ENCODE measurements at regions not wholly inside any gene's neighbourhood (a gene's known extent, or its start where the extent isn't known, plus 50 kb on each side); places are given as distances from the start of the nearest gene placed in this dataset.

- DNase-seq (ENCODE audit: low read depth) = no peak
- no peak overlapping the region for H3K4me3 ChIP-seq (ENCODE audit: low read depth, low read length)
- TF ChIP-seq, protein P1, sequence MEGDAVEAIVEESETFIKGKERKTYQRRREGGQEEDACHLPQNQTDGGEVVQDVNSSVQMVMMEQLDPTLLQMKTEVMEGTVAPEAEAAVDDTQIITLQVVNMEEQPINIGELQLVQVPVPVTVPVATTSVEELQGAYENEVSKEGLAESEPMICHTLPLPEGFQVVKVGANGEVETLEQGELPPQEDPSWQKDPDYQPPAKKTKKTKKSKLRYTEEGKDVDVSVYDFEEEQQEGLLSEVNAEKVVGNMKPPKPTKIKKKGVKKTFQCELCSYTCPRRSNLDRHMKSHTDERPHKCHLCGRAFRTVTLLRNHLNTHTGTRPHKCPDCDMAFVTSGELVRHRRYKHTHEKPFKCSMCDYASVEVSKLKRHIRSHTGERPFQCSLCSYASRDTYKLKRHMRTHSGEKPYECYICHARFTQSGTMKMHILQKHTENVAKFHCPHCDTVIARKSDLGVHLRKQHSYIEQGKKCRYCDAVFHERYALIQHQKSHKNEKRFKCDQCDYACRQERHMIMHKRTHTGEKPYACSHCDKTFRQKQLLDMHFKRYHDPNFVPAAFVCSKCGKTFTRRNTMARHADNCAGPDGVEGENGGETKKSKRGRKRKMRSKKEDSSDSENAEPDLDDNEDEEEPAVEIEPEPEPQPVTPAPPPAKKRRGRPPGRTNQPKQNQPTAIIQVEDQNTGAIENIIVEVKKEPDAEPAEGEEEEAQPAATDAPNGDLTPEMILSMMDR (IDR thresholded peaks at IDR 0.05; ENCODE audit: low read depth, low read length, missing control alignments) = no peak
Observed at GRCh38 chr3:15976524-15976923, 178.7 kb upstream of the ANKRD28 start.

- no peak for DNase-seq (ENCODE audit: low read depth)
- TF ChIP-seq, protein P1 (IDR thresholded peaks at IDR 0.05; ENCODE audit: low read depth, low read length, missing control alignments) = no peak
- H3K4me3 ChIP-seq (ENCODE audit: low read depth, low read length) = no peak overlapping the region
Observed at GRCh38 chr3:15977090-15977489, 179.3 kb upstream of the ANKRD28 start.

- no peak for DNase-seq (ENCODE audit: low read depth)
- no peak overlapping the region for H3K4me3 ChIP-seq (ENCODE audit: low read depth, low read length)
- TF ChIP-seq, protein P1 (IDR thresholded peaks at IDR 0.05; ENCODE audit: low read depth, low read length, missing control alignments) = no peak
Observed at GRCh38 chr3:15977598-15978232, 179.9 kb upstream of the ANKRD28 start.

DNA sequence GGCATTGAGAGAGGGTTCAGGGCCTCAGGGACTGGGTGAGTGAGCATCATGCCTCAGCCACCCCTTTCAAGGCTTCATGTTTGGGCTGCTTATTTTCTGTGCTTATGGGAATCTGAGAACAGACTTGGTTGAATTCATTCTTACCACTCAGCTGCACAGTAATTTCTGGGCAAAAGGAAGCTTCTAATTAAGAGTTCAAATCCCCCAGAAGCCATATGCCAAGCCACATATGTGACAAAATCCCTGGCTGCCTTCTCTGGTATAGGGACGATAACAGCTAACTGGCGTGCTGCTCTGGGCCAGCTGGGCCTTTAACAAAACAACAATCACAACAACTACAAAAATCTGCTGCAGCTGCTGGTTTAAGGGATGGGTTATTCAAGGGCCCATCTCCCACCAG is 181.0 kb upstream of the ANKRD28 start:
- TF ChIP-seq, protein P1 (IDR thresholded peaks at IDR 0.05; ENCODE audit: low read depth, low read length, missing control alignments) = no peak
- no peak overlapping the region for H3K4me3 ChIP-seq (ENCODE audit: low read depth, low read length)
- no peak for DNase-seq (ENCODE audit: low read depth)

GRCh38 chr3:15979495-15979894 is 181.7 kb upstream of the ANKRD28 start:
- no peak overlapping the region for H3K4me3 ChIP-seq (ENCODE audit: low read depth, low read length)
- TF ChIP-seq, protein P1 (IDR thresholded peaks at IDR 0.05; ENCODE audit: low read depth, low read length, missing control alignments) = no peak
- DNase-seq (ENCODE audit: low read depth) = no peak

DNA sequence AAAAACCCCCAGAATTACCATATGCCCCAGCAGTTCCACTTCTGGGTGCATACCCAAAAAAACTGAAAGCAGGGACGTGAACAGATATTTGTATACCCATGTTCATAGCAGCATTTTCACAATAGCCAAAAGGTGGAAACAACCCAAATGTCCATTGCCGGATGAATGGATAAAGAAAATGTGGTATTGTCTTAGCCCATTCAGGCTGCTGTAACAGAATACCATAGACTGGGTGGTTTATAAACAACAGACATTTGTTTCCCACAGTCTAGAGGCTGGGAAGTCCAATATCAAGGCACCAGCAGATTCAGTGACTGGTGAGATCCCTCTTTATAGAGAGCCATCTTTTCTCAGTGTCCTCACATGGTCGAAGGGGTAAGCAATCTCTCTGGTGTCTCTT is 182.1 kb upstream of the ANKRD28 start:
- TF ChIP-seq, protein P1 (IDR thresholded peaks at IDR 0.05; ENCODE audit: low read depth, low read length, missing control alignments) = no peak
- DNase-seq (ENCODE audit: low read depth) = no peak
- H3K4me3 ChIP-seq (ENCODE audit: low read depth, low read length) = no peak overlapping the region

GRCh38 chr3:15982243-15982642 is 184.5 kb upstream of the ANKRD28 start:
- DNase-seq (ENCODE audit: low read depth) = no peak
- no peak overlapping the region for H3K4me3 ChIP-seq (ENCODE audit: low read depth, low read length)
- TF ChIP-seq, protein P1 (IDR thresholded peaks at IDR 0.05; ENCODE audit: low read depth, low read length, missing control alignments) = no peak

All from GM12864 (cell line).